Breast epithelium (tissue), 3 donors: ENCODE measurements at regions not wholly inside any gene's neighbourhood (a gene's known extent, or its start where the extent isn't known, plus 50 kb on each side); places are given as distances from the start of the nearest gene placed in this dataset.

Source experiments
- CTCF ChIP-seq, 3 donors: fragments of 450-650 bp; IDR thresholded peaks; one replicate each; pipeline ENCODE4 v1.5.1; 2016 to 2017; ENCODE audit warnings: antibody characterized with exemption in 3 of 3, mild to moderate bottlenecking in 3 of 3, moderate library complexity in 3 of 3
- POLR2A ChIP-seq: fragments of 450-650 bp; IDR thresholded peaks from one replicate; pipeline ENCODE4 v1.6.1; 2016; ENCODE audit warnings: antibody characterized with exemption, mild to moderate bottlenecking, moderate library complexity

- TF ChIP-seq CTCF (IDR thresholded peaks at IDR 0.05) = no peak
- no peak for TF ChIP-seq POLR2A
Measured at GRCh38 chr10:65570143-65571010, 1355.5 kb upstream of the LRRTM3 start.
